ENCODE measurements at regions not wholly inside any gene's neighbourhood (a gene's known extent, or its start where the extent isn't known, plus 50 kb on each side); places are given as distances from the start of the nearest gene placed in this dataset.

DNA sequence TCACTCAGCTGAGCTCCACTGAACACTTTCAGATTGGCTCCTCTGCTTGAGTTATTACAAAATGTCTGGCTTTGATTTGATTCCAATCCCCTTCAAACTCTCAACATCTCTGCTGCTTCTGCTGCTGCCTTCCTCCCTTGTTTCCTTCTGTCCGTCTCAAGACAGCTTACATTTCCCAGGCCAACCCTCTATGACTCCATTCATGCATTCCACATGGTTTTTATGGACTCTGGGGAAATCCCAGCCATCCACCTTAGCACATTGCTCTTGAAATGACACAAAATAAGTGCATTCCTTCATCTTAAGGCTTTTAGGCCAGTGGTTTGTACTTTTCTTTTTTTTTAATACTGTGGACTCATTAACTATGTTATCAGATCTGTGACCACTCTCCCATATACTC, 68.5 kb upstream of the TMEM164 start:
- no peak for DNase-seq

DNA sequence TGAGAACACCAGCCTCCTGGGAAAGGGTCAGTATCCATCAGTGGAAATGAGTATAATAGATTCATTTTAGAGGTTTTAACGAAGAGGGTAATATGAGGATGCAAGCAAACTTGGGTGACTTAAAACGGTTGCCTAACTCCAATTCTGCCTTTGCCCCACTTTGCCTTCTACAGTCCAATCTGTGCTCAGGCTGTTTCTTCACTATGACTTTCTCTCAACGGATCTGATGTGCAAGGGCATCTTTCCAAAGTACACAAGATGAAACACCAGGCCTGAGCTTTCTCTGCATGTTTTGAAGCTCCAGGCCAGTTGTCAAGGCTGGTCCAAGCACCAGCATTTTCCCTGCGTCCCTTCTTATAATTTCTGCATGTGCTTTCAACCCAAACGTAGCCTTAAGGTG, 68.0 kb upstream of the TMEM164 start:
- no peak for DNase-seq

DNA sequence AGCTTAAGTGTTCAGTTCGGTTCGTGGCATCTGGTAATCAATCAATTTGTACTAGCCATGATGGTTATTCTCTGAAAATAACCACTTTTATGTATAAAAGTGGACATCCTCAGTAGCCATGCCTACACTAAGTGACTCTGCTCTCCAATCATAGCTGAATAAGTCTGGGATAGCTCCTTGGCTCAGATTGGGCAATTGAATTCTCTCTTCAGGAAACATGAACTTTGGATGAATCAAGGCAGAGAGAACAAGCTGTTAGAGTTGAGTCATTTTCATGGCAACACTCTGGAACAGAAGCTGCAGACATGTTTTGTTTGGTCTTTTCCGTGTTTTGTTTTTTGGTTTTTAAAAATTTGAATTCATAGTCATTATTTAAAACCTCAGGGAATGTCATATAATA, 66.8 kb upstream of the TMEM164 start:
- no peak for DNase-seq

DNA sequence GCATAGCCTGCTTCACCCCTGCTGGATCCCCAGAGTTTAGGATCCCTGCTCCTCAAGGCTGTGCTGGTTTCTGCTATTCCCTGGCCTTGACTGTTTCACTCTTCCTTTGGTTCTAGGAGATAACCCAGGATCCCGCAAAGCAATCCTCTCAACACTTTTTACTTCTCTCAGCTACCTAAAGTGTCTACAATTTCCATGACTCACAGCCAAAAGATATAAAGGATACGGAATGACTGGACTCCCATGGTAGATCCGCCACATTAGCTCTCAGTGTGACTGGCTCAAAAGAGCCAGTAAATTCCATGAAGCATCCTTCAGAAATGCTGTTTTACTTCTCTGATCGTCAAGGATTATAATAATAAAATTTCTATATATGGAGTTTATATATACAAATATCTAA, 66.3 kb upstream of the TMEM164 start:
- DNase-seq, result no peak

DNA sequence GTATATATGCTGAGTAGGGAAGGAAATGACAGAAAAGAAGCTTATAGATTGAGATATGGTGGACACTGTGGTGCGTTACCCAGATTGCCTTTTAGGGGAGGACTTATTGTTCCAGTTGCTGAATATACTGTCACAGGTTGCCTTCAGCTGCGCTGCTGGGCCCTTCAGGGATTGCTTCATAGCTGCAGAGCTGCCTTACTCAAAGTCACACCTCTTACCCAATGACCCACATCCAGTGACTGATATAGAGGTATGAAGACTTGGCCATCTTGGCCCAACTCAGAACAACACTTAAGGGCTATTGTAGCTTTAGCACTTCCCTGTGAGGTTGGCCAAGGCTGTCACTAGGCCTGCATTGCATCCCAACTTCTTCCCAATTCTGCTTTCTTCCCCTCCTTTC, 63.4 kb upstream of the TMEM164 start:
- DNase-seq, result no peak

DNA sequence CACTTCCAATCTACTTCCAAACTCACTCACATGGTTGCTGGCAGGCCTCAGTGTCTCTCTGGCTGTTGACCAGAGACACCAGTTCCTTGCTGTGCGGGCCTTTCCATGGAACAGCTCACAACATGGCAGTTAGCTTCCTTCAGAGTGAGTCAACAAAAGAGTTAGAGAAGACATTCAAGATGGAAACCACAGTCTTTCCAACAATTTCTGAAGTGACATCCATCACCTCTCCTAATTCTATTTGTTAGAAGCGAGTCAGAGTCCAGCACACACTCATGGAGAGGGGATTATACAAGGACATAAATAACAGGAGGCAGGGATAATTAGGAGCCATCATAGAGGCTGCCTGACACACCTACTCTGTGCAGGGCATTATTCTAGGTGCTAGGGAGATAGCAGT, 62.5 kb upstream of the TMEM164 start:
- DNase-seq, result no peak

DNA sequence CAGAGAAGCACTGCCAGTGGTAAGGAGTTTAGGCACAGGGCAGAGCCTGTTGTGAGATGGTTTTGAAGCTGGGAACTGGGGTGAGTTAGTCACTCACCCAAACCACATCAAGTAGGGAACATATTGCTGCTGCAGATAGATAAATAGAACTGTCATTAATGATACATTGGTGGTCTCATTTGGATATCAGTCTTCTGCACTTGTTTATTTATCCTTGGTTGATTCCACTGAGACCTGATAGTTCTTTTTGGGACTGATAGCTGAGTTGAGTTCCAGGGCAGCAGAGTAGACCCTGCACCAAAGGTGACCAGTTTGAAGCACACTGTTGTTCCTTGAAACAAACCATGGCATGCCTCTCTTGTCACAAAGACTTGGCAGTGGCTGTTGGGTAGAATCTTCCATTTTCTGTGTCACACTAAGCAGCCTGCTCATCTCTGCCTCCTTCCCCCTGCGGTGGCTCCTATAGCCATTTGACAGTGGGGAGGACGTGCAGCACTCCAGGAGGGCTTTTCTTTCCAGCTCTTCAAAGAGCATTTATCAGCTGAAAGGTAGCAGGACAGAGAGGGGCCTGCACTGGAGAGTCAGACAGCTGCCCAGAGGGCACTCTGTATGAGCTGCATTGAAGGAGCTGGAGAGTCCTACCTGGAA, 59.7 kb upstream of the TMEM164 start:
- no peak for DNase-seq

DNA sequence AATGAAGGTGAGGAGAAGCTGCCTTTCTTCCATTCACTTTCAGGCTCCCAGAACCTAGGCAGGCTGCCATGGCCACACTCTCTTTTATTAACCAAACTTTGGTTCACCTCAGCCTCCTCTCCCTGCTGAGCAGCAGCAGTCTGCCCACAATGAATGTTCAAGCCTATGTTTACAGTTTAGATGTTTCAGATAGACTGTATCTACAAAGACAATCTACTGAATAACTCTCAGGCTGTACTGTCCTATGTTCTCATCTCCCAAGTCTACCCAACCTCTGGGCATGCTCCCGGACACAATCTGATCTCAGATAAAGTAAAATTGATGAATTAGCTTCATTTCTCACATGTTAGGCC, 59.2 kb upstream of the TMEM164 start:
- DNase-seq, result no peak

DNA sequence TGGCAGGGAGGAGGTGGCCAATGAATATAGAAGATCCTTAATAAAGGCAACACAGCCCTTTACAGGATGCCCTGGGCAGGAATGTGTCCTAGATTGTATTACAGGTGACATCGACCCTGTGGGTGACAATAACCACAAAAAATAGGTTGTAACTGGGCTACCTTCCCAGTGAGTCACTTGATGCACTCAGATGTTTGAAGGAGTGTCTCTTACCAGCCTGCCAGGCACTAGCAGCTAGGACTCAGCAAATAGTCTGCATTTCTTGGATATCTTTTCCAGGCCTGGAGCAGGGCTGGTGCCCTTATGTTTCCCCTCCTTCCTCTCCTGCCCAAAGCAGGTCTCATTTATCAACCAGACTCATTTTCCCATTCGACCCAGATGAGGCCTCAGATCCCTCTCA, 50.9 kb upstream of the TMEM164 start:
- DNase-seq, result no peak

DNA sequence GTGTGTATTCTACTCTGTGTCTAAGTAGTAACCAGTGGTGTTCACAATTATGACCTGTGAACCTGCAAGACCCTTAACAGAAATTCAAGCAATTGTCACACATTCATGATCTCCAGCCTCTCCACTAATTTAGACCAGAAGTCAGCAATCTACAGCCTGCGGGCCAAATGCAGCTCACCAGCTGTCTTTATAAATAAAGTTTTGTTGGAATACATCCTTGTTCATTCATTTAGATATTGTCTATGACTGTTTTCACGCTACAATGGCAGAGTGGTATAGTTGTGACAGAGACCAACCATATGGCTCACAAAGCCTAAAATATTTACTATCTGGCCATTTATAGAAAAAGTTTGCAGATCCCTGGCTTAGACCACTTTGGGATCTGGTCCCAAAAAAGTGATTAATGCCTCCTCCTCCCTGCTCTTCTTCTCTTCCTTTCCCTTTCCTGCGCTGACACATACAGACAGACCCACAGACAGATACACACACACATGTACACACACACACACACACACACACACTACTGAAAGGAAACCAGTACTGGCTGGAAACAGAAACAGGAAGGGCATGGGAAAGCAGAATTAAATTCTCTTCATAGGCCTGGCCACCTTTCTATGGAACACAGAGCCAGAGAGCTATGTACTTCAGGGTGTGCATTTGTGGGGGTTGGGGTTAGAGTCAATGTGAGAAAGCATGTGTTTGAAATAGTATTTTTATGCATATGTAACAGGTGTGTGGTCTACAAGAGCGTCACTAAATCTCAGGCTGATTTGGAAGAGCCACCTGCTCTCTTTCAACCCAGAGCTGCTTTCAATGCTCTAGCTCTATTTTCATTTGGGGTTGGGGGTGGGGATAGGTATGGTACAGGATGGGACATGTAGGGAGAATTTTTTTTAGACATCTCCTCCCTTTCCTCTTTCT, 49.7 kb upstream of the TMEM164 start:
- no peak for DNase-seq

Data from NCI-H1092 treated with DMSO at 0.1 percent for 48 hours (cell line).